ENCODE measurements at regions not wholly inside any gene's neighbourhood (a gene's known extent, or its start where the extent isn't known, plus 50 kb on each side); places are given as distances from the start of the nearest gene placed in this dataset.

DNA sequence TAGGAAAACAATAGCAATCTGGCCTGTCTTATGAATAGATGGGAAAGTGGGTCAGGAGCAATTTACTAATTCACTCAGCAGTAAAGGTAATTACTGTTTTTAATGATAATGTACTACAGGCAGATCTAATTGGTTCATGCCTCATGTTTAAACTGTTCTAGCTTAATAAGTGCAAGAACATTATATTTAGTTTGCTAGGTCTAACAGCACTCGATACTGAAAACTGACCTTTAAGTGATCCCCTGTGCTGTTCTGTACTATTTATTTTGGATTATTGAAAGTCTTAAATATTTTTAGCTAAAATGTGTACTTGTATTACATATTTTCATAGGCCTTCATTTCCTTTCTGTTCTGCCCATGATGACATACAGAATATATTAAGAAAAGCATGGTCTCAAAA lies 998.0 kb upstream of the GJE1 start:
- TF ChIP-seq, protein P1, sequence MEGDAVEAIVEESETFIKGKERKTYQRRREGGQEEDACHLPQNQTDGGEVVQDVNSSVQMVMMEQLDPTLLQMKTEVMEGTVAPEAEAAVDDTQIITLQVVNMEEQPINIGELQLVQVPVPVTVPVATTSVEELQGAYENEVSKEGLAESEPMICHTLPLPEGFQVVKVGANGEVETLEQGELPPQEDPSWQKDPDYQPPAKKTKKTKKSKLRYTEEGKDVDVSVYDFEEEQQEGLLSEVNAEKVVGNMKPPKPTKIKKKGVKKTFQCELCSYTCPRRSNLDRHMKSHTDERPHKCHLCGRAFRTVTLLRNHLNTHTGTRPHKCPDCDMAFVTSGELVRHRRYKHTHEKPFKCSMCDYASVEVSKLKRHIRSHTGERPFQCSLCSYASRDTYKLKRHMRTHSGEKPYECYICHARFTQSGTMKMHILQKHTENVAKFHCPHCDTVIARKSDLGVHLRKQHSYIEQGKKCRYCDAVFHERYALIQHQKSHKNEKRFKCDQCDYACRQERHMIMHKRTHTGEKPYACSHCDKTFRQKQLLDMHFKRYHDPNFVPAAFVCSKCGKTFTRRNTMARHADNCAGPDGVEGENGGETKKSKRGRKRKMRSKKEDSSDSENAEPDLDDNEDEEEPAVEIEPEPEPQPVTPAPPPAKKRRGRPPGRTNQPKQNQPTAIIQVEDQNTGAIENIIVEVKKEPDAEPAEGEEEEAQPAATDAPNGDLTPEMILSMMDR (IDR thresholded peaks at IDR 0.05): no peak
- no peak for TF ChIP-seq POLR2A (IDR thresholded peaks at IDR 0.05)

Measured in Peyer's patch (tissue), 4 donors.